ENCODE measurements at regions not wholly inside any gene's neighbourhood (a gene's known extent, or its start where the extent isn't known, plus 50 kb on each side); places are given as distances from the start of the nearest gene placed in this dataset.
"Not testable (repeated sequence)": the region's sequence is repeated elsewhere in the genome, so short reads cannot be mapped to it uniquely, and the experiment has no call there.

GRCh38 chr5:110309222-110309621 lies 417.2 kb downstream of the TMEM232 start:
- Histone ChIP-seq H4K8ac (replicated peaks; ENCODE audit: insufficient read length, low read depth, low read length) (no peak overlapping the region), H2BK5ac (ENCODE audit: insufficient read length, low read length) (no peak overlapping the region), H2BK20ac (ENCODE audit: low read depth, low read length, poor library complexity, severe bottlenecking) (no peak overlapping the region), H3K79me2 (ENCODE audit: insufficient read depth, low read length) (no peaks in the 10 kb centered on the region), H3K4ac (ENCODE audit: low read depth, low read length) (no peak overlapping the region), H4K91ac (ENCODE audit: insufficient read length, low read depth, low read length) (no peak overlapping the region), H3K56ac (ENCODE audit: insufficient read length, low read depth, low read length) (no peak overlapping the region), H2AFZ (ENCODE audit: low read length) (no peak overlapping the region), H4K20me1 (ENCODE audit: control insufficient read depth, insufficient read depth, insufficient read length) (no peaks in the 10 kb centered on the region), H3T11ph (ENCODE audit: low read length) (no peak overlapping the region), H3K9me3 (ENCODE audit: control insufficient read depth, low read depth, low read length) (no peaks in the 10 kb centered on the region), H3K27me3 (ENCODE audit: insufficient read depth, low read length) (no peaks in the 10 kb centered on the region), H4K5ac (ENCODE audit: insufficient read length, low read depth, low read length) (no peak overlapping the region), H3K9ac (ENCODE audit: extremely low read depth, insufficient read length, low read length) (no peak overlapping the region), H2BK12ac (ENCODE audit: insufficient read length, low read depth, low read length) (no peak overlapping the region), H2BK15ac (ENCODE audit: low read depth, low read length) (no peak overlapping the region), H3K4me1 (ENCODE audit: insufficient read depth, low read length) (no peaks in the 10 kb centered on the region), H2BK120ac (ENCODE audit: low read depth, low read length, poor library complexity, severe bottlenecking) (no peak overlapping the region), H2AK5ac (ENCODE audit: insufficient read length, low read length) (no peak overlapping the region), H3K23me2 (ENCODE audit: insufficient read length, low read depth, low read length, poor library complexity, severe bottlenecking) (no peaks in the 10 kb centered on the region), H3K14ac (ENCODE audit: insufficient read depth, low read length) (no peak overlapping the region), H3K79me1 (ENCODE audit: insufficient read depth, low read depth, low read length, poor library complexity, severe bottlenecking) (no peaks in the 10 kb centered on the region), H3K18ac (ENCODE audit: insufficient read length, low read depth, low read length) (no peak overlapping the region), H3K23ac (ENCODE audit: insufficient read length, low read depth, low read length) (no peak overlapping the region), H3K4me2 (ENCODE audit: insufficient read depth, insufficient read length, low read length) (no peak overlapping the region), H3K27ac (ENCODE audit: insufficient read length, low read depth, low read length) (no peak overlapping the region)
- Mint-ChIP-seq H3K27me3 (ENCODE audit: low read depth) (no peaks in the 10 kb centered on the region), H3K4me1 (no peaks in the 10 kb centered on the region), H3K27ac (no peak overlapping the region), H3K4me3 (no peak overlapping the region), H3K9me3 (peaks cover 2 to 8% of the 10 kb centered on the region in 2 experiments; a peak in 2 of 5 replicates), H3K36me3 (ENCODE audit: insufficient read depth in 1 of 3, low read depth in 3 of 3) (no peaks in the 10 kb centered on the region; a peak in 2 of 7 replicates)
- no peak for DNase-seq
- TF ChIP-seq, protein P1, sequence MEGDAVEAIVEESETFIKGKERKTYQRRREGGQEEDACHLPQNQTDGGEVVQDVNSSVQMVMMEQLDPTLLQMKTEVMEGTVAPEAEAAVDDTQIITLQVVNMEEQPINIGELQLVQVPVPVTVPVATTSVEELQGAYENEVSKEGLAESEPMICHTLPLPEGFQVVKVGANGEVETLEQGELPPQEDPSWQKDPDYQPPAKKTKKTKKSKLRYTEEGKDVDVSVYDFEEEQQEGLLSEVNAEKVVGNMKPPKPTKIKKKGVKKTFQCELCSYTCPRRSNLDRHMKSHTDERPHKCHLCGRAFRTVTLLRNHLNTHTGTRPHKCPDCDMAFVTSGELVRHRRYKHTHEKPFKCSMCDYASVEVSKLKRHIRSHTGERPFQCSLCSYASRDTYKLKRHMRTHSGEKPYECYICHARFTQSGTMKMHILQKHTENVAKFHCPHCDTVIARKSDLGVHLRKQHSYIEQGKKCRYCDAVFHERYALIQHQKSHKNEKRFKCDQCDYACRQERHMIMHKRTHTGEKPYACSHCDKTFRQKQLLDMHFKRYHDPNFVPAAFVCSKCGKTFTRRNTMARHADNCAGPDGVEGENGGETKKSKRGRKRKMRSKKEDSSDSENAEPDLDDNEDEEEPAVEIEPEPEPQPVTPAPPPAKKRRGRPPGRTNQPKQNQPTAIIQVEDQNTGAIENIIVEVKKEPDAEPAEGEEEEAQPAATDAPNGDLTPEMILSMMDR (conservative IDR thresholded peaks at IDR 0.05) = no peak
- no CpG with 5 or more reads among the region's 1 CpG for WGBS (ENCODE audit: extremely low coverage, insufficient read length, low lambda C conversion rate)

DNA sequence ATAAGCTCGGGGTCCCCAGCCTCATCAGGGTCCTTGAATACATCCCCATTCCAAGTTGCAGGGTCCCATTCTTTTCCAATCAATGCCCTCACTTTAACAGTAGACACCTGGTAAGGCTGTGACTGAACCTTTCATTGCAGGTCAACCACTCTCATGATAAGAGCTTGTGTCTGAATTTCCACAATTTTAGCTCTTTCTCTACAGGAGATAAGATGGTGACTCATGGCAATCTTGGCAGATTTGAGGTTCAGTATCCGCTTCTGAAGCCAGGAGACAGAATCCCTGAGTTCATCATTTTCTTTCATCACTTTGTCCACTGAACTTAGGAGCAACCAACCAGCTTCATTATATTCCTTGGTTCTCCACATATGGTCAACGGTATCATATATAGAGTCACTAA lies 409.9 kb downstream of the TMEM232 start:
- not testable (repeated sequence) for H3K27ac Mint-ChIP-seq; H2AFZ ChIP-seq (ENCODE audit: low read length); H3T11ph ChIP-seq (ENCODE audit: low read length); H3K4me2 ChIP-seq (ENCODE audit: insufficient read depth, insufficient read length, low read length); H3K27ac ChIP-seq (ENCODE audit: insufficient read length, low read depth, low read length); H3K4me3 Mint-ChIP-seq; H3K79me2 ChIP-seq (ENCODE audit: insufficient read depth, low read length); H3K27me3 Mint-ChIP-seq (ENCODE audit: low read depth); H2BK20ac ChIP-seq (ENCODE audit: low read depth, low read length, poor library complexity, severe bottlenecking); H4K91ac ChIP-seq (ENCODE audit: insufficient read length, low read depth, low read length); H3K23ac ChIP-seq (ENCODE audit: insufficient read length, low read depth, low read length); H3K18ac ChIP-seq (ENCODE audit: insufficient read length, low read depth, low read length); H3K27me3 ChIP-seq (ENCODE audit: insufficient read depth, low read length); H3K4me1 ChIP-seq (ENCODE audit: insufficient read depth, low read length); H3K36me3 Mint-ChIP-seq (ENCODE audit: insufficient read depth in 1 of 3, low read depth in 3 of 3); H3K4me1 Mint-ChIP-seq; H3K14ac ChIP-seq (ENCODE audit: insufficient read depth, low read length); DNase-seq; H3K79me1 ChIP-seq (ENCODE audit: insufficient read depth, low read depth, low read length, poor library complexity, severe bottlenecking); H4K20me1 ChIP-seq (ENCODE audit: control insufficient read depth, insufficient read depth, insufficient read length); H3K9me3 Mint-ChIP-seq; H3K23me2 ChIP-seq (ENCODE audit: insufficient read length, low read depth, low read length, poor library complexity, severe bottlenecking); H3K4ac ChIP-seq (ENCODE audit: low read depth, low read length); H2BK15ac ChIP-seq (ENCODE audit: low read depth, low read length); H3K56ac ChIP-seq (ENCODE audit: insufficient read length, low read depth, low read length); H4K8ac ChIP-seq (replicated peaks; ENCODE audit: insufficient read length, low read depth, low read length); H2BK5ac ChIP-seq (ENCODE audit: insufficient read length, low read length); H2AK5ac ChIP-seq (ENCODE audit: insufficient read length, low read length); H2BK120ac ChIP-seq (ENCODE audit: low read depth, low read length, poor library complexity, severe bottlenecking); H2BK12ac ChIP-seq (ENCODE audit: insufficient read length, low read depth, low read length); H3K9me3 ChIP-seq (ENCODE audit: control insufficient read depth, low read depth, low read length); H4K5ac ChIP-seq (ENCODE audit: insufficient read length, low read depth, low read length); H3K9ac ChIP-seq (ENCODE audit: extremely low read depth, insufficient read length, low read length)
- no CpG with 5 or more reads among the region's 3 CpGs for WGBS (ENCODE audit: extremely low coverage, insufficient read length, low lambda C conversion rate)

Measured in H9 (cell line).